Right atrium auricular region (tissue), 2 donors: ENCODE measurements at regions not wholly inside any gene's neighbourhood (a gene's known extent, or its start where the extent isn't known, plus 50 kb on each side); places are given as distances from the start of the nearest gene placed in this dataset.

ENCODE experiments used
- DNase-seq: peaks from one replicate; pipeline ENCODE4 v3.0.0-alpha.2; 2019; ENCODE audit warnings: low spot score
- H3K27ac ChIP-seq, 2 donors: fragments of 200-600 bp; sonication (generic); 1 replicate in 1 of 2; 2 replicates in 1 of 2; pipeline ENCODE4 v1.5.1; 2016 to 2019
- H3K27me3 ChIP-seq, 2 donors: fragments of 200-600 bp; sonication (generic); one replicate each; pipeline versions ENCODE4 v1.5.1 to v1.6.0; 2017 to 2019
- H3K36me3 ChIP-seq: fragments of 200-600 bp; sonication (generic); one replicate; pipeline ENCODE4 v1.5.1; 2016
- H3K4me1 ChIP-seq, 2 donors: fragments of 200-600 bp; sonication (generic); one replicate each; pipeline versions ENCODE4 v1.5.1 to v1.6.0; 2017 to 2019
- H3K4me3 ChIP-seq, 2 donors: fragments of 200-600 bp; sonication (generic); 1 replicate in 1 of 2; 2 replicates in 1 of 2; pipeline ENCODE4 v1.5.1; 2017 to 2019; ENCODE audit warnings: mild to moderate bottlenecking in 1 of 2, moderate library complexity in 1 of 2
- H3K9me3 ChIP-seq, 2 donors: fragments of 200-600 bp; sonication (generic); one replicate each; pipeline ENCODE4 v1.5.1; 2019
- CTCF ChIP-seq, 2 donors: fragments of 200-600 bp; sonication (generic); IDR thresholded peaks; one replicate each; pipeline ENCODE4 v1.5.1; 2019; ENCODE audit warnings: antibody characterized with exemption in 2 of 2

GRCh38 chr1:5742801-5743200 is 249.4 kb downstream of the NPHP4 start:
- Histone ChIP-seq H3K27me3 (no peaks in the 10 kb centered on the region), H3K27ac (no peak overlapping the region), H3K36me3 (no peaks in the 10 kb centered on the region), H3K4me3 (no peak overlapping the region), H3K4me1 (peaks cover 0 to 8% of the 10 kb centered on the region in 2 donors), H3K9me3 (no peaks in the 10 kb centered on the region)
- DNase-seq: no peak
- no peak for TF ChIP-seq CTCF (IDR thresholded peaks at IDR 0.05)

GRCh38 chr1:5742032-5742431 is 250.2 kb downstream of the NPHP4 start:
- H3K4me1 ChIP-seq: peaks cover 0 to 8% of the 10 kb centered on the region in 2 donors
- H3K36me3 ChIP-seq: no peaks in the 10 kb centered on the region
- H3K27ac ChIP-seq: no peak overlapping the region
- DNase-seq: no peak
- no peaks in the 10 kb centered on the region for H3K9me3 ChIP-seq
- no peak for TF ChIP-seq CTCF (IDR thresholded peaks at IDR 0.05)
- no peak overlapping the region for H3K4me3 ChIP-seq
- H3K27me3 ChIP-seq: no peaks in the 10 kb centered on the region

DNA sequence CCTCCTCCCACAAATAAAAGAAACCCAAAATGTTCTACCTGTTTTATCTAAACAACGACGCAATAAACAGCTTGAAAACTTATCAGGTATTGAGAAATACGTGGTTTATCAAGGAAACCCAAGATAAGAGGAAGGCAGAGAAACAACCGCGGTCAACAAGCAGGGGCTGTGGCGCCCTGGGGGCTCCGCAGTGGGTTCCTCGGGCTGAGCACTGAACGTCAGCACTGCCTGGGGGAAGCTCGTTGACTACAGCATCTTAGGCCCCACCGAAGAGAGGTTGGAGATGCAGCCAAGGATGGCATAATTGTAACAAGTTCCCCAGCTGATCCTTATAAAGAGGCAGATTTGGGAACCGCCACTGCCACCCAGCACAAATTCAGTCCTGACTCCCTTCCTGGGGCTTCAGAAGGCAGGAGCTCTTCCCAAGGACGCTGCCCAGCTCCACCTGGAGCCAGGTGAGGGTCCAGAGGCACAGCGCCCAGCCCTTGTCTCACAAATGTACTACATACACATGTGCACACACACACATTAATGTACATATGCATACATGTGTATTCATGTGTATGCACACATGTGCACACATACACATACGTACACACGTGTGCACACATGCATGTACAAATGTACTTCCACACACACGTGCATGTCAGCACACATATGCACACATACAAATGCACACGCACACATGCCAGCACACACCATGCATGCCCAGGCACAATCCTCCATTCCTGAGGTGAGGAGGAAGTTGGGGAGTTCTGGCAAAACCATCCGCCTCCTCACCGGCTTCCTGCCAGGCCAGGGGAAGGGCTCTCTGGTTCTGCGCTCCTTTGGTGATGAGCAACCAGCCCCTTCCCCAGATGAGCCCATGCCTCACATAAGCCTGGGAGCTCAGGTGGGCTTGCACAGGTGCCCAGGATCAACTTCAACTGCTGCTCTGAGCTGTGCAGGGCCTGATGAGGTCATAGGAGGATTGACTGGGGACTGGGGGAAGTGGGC is 251.1 kb downstream of the NPHP4 start:
- Histone ChIP-seq H3K27ac (no peak overlapping the region), H3K36me3 (no peaks in the 10 kb centered on the region), H3K9me3 (no peaks in the 10 kb centered on the region), H3K4me1 (peaks cover 0 to 8% of the 10 kb centered on the region in 2 donors), H3K4me3 (no peak overlapping the region), H3K27me3 (no peaks in the 10 kb centered on the region)
- DNase-seq: no peak
- TF ChIP-seq CTCF (IDR thresholded peaks at IDR 0.05): no peak

DNA sequence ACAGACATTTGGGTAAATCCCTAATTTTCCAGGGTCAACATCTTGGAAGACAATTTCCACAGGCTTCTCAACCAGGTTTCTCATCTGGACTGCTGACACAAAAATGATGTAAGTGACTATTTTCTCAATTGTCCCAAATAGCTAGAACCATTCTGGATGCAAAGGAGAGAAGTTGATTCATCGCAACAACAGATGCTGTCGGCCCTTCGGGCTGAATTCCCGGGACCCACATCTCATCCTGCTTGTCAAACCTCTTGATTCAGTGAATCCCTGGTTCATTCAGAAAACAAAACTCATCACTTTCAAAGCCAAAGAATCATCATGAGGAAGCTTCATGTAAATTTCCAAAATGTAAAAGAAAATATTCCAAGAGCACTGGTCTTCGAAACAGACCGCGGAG is 251.8 kb downstream of the NPHP4 start:
- no peak for DNase-seq
- Histone ChIP-seq H3K4me1 (peaks cover 0 to 2% of the 10 kb centered on the region in 2 donors), H3K27me3 (no peaks in the 10 kb centered on the region), H3K27ac (no peak overlapping the region), H3K4me3 (no peak overlapping the region), H3K9me3 (no peaks in the 10 kb centered on the region), H3K36me3 (no peaks in the 10 kb centered on the region)
- TF ChIP-seq CTCF (IDR thresholded peaks at IDR 0.05): no peak

- Histone ChIP-seq H3K9me3 (no peaks in the 10 kb centered on the region), H3K27ac (no peak overlapping the region), H3K4me3 (no peak overlapping the region), H3K36me3 (no peaks in the 10 kb centered on the region), H3K27me3 (no peaks in the 10 kb centered on the region), H3K4me1 (no peaks in the 10 kb centered on the region)
- DNase-seq: no peak
- no peak for TF ChIP-seq CTCF (IDR thresholded peaks at IDR 0.05)
Measured at GRCh38 chr1:5739561-5740078, 252.6 kb downstream of the NPHP4 start.
